GM12874 (cell line): ENCODE measurements at regions not wholly inside any gene's neighbourhood (a gene's known extent, or its start where the extent isn't known, plus 50 kb on each side); places are given as distances from the start of the nearest gene placed in this dataset.

Source experiments
- TF ChIP-seq, protein P1 (sequence below): IDR thresholded peaks from 2 replicates; pipeline ENCODE4 v1.5.1; 2011; ENCODE audit warnings: low read depth, mild to moderate bottlenecking, control low read depth, low read length, moderate library complexity; ENCODE audit not compliant: insufficient read depth

DNA sequence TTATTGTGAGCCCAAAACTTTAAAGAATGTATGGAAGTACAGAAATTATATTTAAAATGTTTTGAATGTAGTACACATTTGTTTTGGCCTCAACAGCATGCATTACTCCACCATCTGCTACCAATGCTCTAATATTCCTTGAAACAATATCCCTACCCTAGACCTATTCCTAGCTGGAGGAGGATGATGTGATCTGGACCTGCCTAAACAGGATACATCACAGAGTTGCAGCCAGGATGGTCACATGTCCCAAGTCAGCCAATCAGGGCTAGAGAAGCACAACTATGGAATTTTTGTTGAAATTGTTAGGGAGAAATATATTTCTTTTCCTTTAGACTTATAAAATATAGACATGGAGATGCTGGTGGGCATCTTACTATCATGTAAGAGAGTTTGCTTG, 623.3 kb upstream of the NR5A2 start:
- TF ChIP-seq, protein P1, sequence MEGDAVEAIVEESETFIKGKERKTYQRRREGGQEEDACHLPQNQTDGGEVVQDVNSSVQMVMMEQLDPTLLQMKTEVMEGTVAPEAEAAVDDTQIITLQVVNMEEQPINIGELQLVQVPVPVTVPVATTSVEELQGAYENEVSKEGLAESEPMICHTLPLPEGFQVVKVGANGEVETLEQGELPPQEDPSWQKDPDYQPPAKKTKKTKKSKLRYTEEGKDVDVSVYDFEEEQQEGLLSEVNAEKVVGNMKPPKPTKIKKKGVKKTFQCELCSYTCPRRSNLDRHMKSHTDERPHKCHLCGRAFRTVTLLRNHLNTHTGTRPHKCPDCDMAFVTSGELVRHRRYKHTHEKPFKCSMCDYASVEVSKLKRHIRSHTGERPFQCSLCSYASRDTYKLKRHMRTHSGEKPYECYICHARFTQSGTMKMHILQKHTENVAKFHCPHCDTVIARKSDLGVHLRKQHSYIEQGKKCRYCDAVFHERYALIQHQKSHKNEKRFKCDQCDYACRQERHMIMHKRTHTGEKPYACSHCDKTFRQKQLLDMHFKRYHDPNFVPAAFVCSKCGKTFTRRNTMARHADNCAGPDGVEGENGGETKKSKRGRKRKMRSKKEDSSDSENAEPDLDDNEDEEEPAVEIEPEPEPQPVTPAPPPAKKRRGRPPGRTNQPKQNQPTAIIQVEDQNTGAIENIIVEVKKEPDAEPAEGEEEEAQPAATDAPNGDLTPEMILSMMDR: no peak

DNA sequence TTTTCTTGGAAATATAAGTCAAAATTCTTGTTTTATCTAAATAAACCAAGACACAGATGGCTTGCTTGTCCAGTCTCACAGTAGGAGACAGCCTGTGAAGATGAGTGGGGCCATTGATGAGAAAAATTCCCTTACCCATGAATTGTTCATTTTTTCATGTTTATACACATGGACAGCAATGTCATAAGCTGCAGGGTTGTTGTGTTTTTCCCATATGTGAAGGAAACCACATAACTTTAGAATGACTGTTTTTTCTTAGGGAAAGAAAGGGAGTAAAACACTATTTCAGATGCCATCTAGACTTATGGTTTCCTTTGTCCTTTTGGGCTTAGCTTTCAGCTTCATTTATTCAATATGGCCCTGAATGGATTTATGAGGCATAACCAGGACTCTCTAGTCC, 622.5 kb upstream of the NR5A2 start:
- TF ChIP-seq, protein P1: no peak

DNA sequence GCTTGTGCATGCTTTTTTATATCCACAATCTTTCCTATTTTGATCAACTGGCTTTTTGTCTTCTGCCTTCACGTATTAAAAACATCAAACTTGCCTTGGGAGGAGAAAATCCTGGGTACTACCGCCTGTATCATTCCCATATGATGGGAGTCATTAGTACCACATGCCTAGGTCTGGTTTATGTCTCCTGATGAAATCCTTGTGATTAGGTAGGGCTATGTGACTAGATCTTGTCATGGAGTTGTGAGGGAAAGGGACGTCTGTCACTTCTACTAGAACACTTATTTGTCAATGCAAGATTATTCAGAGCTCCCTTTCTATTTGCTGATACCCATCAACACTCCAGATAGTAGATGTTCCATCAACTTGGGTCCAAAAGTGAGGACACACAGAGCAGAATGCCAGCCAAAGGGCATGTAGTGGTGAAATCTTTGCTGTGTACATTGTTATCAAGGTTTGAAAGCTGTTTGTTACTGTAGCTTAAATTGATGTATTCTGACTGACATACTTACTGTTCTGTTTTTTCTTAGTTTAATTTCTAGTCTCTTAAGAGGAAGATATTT, 621.8 kb upstream of the NR5A2 start:
- TF ChIP-seq, protein P1: no peak

DNA sequence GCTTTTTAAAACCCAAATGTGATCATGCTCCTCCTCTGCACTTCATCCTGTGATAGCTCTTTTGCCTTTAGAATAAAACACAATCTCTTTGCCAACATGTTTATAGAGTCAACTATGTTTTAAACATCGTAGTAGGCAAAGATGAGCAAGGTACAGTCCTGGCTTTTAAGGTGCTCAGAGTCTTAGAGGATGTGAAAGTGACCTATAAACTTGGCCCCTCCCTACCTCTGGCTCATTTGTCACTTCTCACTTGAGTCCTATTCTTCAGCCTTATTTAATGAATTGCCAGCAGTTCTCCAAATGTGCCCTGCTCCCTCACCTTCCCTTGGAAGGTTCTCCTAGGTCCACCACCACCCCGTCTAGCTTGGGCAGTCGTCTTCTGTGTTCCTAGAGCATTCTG, 617.0 kb upstream of the NR5A2 start:
- TF ChIP-seq, protein P1: no peak

DNA sequence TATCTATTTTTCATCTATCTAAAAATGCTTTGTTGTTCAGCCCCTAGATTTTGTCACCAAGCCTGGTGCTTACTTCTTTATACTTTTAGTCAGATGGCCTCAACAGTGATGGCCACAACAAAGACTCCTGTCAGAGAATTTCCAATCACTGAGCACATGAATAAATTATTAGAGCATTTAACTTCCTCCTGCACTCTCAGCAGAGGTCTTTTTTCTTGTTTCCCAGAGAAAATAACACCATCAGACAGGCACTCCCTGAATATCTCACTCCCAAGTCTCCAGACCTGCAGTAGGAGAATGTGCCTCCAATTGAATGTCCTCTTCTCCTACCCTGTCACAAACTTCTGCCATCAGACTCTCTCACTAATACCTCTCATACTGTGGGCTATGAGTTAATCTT, 616.0 kb upstream of the NR5A2 start:
- TF ChIP-seq, protein P1: no peak

DNA sequence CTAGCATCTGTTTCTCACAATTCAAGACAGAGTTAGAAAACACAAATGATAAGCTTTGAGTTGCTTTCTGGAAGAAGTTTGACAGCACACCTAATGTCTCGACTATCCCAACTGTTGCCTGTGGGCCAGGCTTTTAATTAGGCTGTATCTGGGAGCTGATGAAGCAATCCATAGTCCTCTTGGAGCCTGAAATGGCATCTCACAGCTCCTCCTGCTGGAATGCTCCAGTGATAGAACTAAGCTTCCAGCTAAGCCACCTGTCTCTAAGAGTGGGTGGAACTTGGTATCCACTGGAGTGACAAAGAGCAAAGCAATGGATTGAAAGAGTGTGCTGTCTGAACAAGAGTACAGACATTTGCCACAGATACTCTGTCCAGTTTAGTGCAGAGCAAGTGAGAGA, 605.3 kb upstream of the NR5A2 start:
- TF ChIP-seq, protein P1: no peak

DNA sequence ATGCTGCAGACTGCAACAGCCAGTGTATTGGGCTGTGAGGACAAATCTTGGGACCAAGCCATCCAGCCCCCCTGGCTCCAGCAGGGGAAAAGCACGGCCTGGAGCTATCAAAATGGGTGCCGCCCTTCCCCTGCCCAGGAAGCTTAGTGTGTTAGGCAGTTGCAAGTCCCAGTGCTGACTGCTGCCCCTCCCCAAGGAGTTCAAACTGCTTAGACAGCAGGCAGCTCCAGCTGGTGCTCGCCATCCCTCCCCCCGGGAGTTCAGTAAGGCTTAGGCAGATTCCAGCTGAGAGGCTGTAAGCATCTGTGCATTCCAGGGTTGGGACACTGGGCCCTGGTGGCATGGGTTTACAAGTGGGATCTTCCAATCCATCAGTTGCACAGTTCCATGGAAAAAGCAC, 579.6 kb upstream of the NR5A2 start:
- TF ChIP-seq, protein P1: no peak
